Testis (tissue), 2 donors: ENCODE measurements at regions not wholly inside any gene's neighbourhood (a gene's known extent, or its start where the extent isn't known, plus 50 kb on each side); places are given as distances from the start of the nearest gene placed in this dataset.

Experiments
- DNase-seq: peaks from one replicate; pipeline ENCODE4 v3.0.0-alpha.2; 2019
- H3K27ac ChIP-seq, 2 donors: fragments of 200-600 bp; sonication (generic); one replicate each; pipeline ENCODE4 v1.5.1; 2019
- H3K27me3 ChIP-seq: fragments of 200-600 bp; sonication (generic); one replicate; pipeline ENCODE4 v1.5.1; 2019
- H3K36me3 ChIP-seq: fragments of 200-600 bp; sonication (generic); one replicate; pipeline ENCODE4 v1.5.1; 2017; ENCODE audit warnings: low read depth; ENCODE audit errors: missing control alignments
- H3K4me1 ChIP-seq: fragments of 200-600 bp; sonication (generic); one replicate; pipeline ENCODE4 v1.5.1; 2019
- H3K4me3 ChIP-seq, 2 donors: fragments of 200-600 bp; sonication (generic); one replicate each; pipeline ENCODE4 v1.5.1; 2017 to 2019
- H3K9me3 ChIP-seq: fragments of 200-600 bp; sonication (generic); one replicate; pipeline ENCODE4 v1.5.1; 2017
- POLR2A ChIP-seq: fragments of 450-650 bp; IDR thresholded peaks from one replicate; pipeline ENCODE4 v1.6.1; 2017; ENCODE audit warnings: antibody characterized with exemption, mild to moderate bottlenecking, moderate library complexity
- WGBS, 2 donors: methylation state at CpG; one replicate each; pipeline ENCODE4 v1.1.5; 2018; 5-methylcytosine and 5-hydroxymethylcytosine counted together
- intact Hi-C: fragments of 100-400 bp; cut with DNase I; formaldehyde crosslinking; loops from one replicate; pipeline ENCODE4 v1.15.1; 2023; ENCODE audit warnings: low total_unique reads
- TF ChIP-seq, protein P1 (sequence below), 3 experiments: fragments of 450-650 bp in 2 of 3; fragments of 200-600 bp in 1 of 3; sonication (generic) in 1 of 3; IDR thresholded peaks; one replicate each; pipeline ENCODE4 v1.5.1; 2016 to 2019; ENCODE audit warnings: antibody characterized with exemption in 3 of 3, mild to moderate bottlenecking in 2 of 3, moderate library complexity in 1 of 3

DNA sequence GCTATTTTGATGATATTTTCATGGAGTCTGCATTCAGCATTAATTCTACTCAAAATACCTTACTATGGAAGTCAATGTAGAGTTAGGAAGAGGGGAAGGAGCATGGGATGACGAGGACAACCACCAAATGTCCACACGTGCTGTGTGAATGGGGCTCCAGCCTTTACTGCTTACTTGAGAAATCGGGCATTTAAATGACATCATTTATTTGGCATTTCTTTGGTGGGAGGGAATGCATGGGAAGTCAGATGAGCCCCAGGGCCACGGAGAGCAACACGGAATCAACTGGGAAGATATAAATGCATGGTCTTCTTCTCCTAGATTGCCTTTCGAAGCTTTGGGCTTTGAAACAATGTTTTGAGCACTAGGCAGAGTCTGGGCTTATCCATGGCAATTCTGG lies 458.5 kb upstream of the KLF4 start:
- DNase-seq = no peak
- Histone ChIP-seq H3K36me3 (no peaks in the 10 kb centered on the region), H3K27me3 (no peaks in the 10 kb centered on the region), H3K27ac (no peak overlapping the region), H3K9me3 (no peaks in the 10 kb centered on the region), H3K4me3 (no peak overlapping the region), H3K4me1 (no peaks in the 10 kb centered on the region)
- intact Hi-C loops = no loop called here
- TF ChIP-seq, protein P1, sequence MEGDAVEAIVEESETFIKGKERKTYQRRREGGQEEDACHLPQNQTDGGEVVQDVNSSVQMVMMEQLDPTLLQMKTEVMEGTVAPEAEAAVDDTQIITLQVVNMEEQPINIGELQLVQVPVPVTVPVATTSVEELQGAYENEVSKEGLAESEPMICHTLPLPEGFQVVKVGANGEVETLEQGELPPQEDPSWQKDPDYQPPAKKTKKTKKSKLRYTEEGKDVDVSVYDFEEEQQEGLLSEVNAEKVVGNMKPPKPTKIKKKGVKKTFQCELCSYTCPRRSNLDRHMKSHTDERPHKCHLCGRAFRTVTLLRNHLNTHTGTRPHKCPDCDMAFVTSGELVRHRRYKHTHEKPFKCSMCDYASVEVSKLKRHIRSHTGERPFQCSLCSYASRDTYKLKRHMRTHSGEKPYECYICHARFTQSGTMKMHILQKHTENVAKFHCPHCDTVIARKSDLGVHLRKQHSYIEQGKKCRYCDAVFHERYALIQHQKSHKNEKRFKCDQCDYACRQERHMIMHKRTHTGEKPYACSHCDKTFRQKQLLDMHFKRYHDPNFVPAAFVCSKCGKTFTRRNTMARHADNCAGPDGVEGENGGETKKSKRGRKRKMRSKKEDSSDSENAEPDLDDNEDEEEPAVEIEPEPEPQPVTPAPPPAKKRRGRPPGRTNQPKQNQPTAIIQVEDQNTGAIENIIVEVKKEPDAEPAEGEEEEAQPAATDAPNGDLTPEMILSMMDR (IDR thresholded peaks at IDR 0.05) = no peak
- no peak for TF ChIP-seq POLR2A
- 89 to 90% methylated on average over 6 of the region's 6 CpGs for WGBS, 2 donors

DNA sequence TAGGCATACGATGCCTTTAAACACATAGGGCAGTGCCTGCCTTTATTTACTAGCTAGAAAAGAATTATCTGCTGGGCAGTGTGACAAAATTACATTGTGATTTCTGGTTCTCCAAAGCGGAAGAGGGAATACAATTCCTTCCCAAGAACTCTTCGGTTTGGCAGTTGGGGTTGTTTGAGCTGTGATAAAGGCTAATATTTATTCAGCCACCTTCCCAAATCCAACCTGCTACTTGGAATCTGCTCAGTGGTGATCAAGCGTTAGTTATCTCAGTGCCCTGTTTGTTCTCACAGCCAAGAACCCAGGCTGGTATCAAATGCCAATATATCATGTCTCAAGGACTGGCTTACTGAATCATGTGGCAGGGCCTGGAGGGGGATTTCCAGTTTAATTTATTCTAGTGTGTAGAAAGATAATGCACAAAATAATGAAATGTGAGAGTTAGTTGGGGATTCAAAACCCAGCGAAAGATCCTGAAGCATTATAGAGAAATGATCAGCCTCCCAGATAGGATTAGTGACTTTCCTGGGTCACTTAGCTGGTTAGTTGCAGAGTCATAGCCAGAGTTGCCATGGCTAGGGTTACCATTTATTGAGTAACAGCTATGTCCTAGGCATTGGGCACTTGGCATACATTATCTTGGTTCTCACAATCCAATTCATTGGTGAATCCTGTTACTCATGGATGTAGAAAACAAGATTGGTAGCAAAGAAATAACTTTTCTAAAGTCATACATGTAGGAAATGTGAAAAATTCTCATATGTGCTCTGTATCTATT lies 457.0 kb upstream of the KLF4 start:
- 70 to 80% methylated on average over 5 of the region's 5 CpGs for WGBS, 2 donors
- Histone ChIP-seq H3K4me1 (no peaks in the 10 kb centered on the region), H3K36me3 (no peaks in the 10 kb centered on the region), H3K4me3 (no peak overlapping the region), H3K27me3 (no peaks in the 10 kb centered on the region), H3K27ac (no peak overlapping the region), H3K9me3 (no peaks in the 10 kb centered on the region)
- no peak for DNase-seq
- intact Hi-C loops = no loop called here
- no peak for TF ChIP-seq POLR2A
- TF ChIP-seq, protein P1 (IDR thresholded peaks at IDR 0.05) = no peak

DNA sequence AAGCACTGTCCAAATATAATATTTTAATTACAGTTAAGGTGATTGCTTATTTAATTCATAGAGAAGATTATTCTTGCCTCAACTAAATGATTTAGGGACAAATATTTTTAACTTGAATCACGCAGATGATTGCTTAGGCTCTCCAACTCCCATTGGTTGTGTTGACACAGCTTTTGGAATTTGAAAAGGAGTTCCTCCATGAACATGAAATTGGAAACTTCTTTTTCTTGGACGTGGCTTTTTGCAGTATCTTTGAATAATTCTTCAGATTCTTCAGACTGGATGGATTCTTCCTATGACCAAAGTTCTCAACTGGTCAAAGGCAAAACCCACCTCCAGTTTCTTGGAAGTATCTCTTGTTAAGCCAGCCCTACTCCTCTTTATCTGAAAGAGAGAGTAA lies 456.4 kb upstream of the KLF4 start:
- no peaks in the 10 kb centered on the region for H3K9me3 ChIP-seq
- no peak overlapping the region for H3K27ac ChIP-seq
- no peak for DNase-seq
- no peaks in the 10 kb centered on the region for H3K4me1 ChIP-seq
- TF ChIP-seq, protein P1 (IDR thresholded peaks at IDR 0.05) = no peak
- no peak for TF ChIP-seq POLR2A
- 72 to 81% methylated on average over 2 of the region's 2 CpGs for WGBS, 2 donors
- H3K36me3 ChIP-seq = no peaks in the 10 kb centered on the region
- intact Hi-C loops = no loop called here
- H3K4me3 ChIP-seq = no peak overlapping the region
- H3K27me3 ChIP-seq = no peaks in the 10 kb centered on the region

DNA sequence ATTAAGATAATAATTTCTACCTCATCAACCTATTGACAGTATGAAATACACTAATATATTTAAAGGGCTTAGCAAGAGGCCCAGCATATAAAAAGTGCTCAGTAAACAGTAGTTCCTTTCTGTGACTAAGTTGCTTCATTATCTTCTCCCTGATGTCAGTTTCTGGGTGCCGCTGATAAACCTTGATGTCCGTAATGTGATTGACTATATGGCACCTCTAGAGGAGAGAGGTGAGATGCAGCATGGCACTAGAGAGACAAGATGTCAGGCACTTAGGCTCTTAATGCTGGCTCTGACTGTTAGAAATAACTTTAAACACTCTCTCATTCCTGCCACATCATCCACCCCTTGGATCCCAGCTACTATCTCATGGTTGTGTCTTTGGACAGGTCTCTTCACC lies 455.9 kb upstream of the KLF4 start:
- Histone ChIP-seq H3K27ac (no peak overlapping the region), H3K36me3 (no peaks in the 10 kb centered on the region), H3K9me3 (no peaks in the 10 kb centered on the region), H3K4me3 (no peak overlapping the region), H3K4me1 (no peaks in the 10 kb centered on the region), H3K27me3 (no peaks in the 10 kb centered on the region)
- DNase-seq = no peak
- intact Hi-C loops = no loop called here
- TF ChIP-seq POLR2A = no peak
- TF ChIP-seq, protein P1 (IDR thresholded peaks at IDR 0.05) = no peak
- 66 to 70% methylated on average over 2 of the region's 2 CpGs for WGBS, 2 donors

DNA sequence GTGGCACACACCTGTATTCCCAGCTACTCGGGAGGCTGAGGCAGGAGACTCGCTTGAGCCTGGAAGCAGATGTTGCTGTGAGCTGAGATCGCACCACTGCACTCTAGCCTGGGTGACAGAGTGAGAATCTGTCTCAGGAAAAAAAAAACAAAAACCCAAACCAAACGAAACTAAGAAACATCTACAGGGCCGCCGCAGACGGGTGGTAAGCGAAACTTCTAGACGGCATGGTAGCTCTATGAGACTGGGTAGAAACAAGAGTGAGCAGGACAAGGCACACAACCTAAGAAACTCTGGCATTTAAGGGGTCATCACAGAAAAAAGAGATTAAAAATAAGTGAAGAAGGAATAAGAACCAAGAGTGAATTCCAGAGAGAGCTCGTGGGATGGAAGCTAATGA lies 454.8 kb upstream of the KLF4 start:
- Histone ChIP-seq H3K4me3 (no peak overlapping the region), H3K27me3 (no peaks in the 10 kb centered on the region), H3K4me1 (no peaks in the 10 kb centered on the region), H3K36me3 (no peaks in the 10 kb centered on the region), H3K27ac (no peak overlapping the region), H3K9me3 (no peaks in the 10 kb centered on the region)
- intact Hi-C loops = no loop called here
- 91 to 93% methylated on average over 10 of the region's 10 CpGs for WGBS, 2 donors
- TF ChIP-seq POLR2A = no peak
- TF ChIP-seq, protein P1 (IDR thresholded peaks at IDR 0.05) = no peak
- no peak for DNase-seq
